ENCODE measurements at regions not wholly inside any gene's neighbourhood (a gene's known extent, or its start where the extent isn't known, plus 50 kb on each side); places are given as distances from the start of the nearest gene placed in this dataset.

DNA sequence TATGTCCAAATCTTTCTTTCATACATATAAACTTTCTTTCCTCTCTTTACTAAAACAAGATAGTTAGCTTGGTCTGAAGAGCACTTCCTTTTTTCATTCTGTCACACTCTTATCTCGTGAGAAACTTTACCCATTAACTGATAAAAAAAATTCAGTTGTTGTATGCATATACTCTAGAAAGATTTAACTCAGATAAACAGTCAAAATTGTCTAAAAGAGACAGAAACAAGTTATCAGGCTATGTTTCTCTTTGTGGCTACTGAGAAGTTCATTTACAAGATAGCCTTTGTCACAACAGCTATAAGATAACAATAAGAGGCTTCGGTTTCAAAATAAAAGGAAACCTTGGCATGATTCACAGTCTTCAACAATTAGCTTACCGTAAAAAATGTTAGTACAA is 235.7 kb upstream of the ATP10A start:
- H3K4me1 ChIP-seq = peaks cover 9% of the 10 kb centered on the region
- H3K4me3 ChIP-seq (ENCODE audit: low read depth, low read length) = no peak overlapping the region
- TF ChIP-seq CTCF (IDR thresholded peaks at IDR 0.05; ENCODE audit: insufficient read depth in 1 of 2, low read depth in 1 of 2, low read length in 1 of 2, severe bottlenecking in 1 of 2, unreplicated experiment in 1 of 2) = no peak
- peaks cover 5% of the 10 kb centered on the region for H3K36me3 Mint-ChIP-seq (ENCODE audit: insufficient read depth, unreplicated experiment)
- intact Hi-C loops (cut with micrococcal nuclease; ENCODE audit: unreplicated experiment) = no loop called here
- no peaks in the 10 kb centered on the region for H3K27me3 ChIP-seq (replicated peaks; ENCODE audit: control insufficient read depth, insufficient read depth, low read length)
- H3K9me3 ChIP-seq = no peaks in the 10 kb centered on the region
- H3K9me3 Mint-ChIP-seq (ENCODE audit: unreplicated experiment) = no peaks in the 10 kb centered on the region
- DNase-seq = no peak
- POLR2A ChIA-PET = no interaction called here
- H3K4me3 Mint-ChIP-seq (ENCODE audit: unreplicated experiment) = no peak overlapping the region
- BruUV-seq (replicated peaks) = no TSS peak
- H3K27me3 Mint-ChIP-seq (ENCODE audit: insufficient read depth, unreplicated experiment) = no peaks in the 10 kb centered on the region
- H3K4me1 Mint-ChIP-seq (ENCODE audit: low read depth, unreplicated experiment) = peaks cover 15% of the 10 kb centered on the region
- no peaks in the 10 kb centered on the region for H3K36me3 ChIP-seq (ENCODE audit: control insufficient read depth, insufficient read depth, low read length)
- CTCF ChIA-PET = no interaction called here
- H3K27ac Mint-ChIP-seq (ENCODE audit: unreplicated experiment) = no peak overlapping the region

DNA sequence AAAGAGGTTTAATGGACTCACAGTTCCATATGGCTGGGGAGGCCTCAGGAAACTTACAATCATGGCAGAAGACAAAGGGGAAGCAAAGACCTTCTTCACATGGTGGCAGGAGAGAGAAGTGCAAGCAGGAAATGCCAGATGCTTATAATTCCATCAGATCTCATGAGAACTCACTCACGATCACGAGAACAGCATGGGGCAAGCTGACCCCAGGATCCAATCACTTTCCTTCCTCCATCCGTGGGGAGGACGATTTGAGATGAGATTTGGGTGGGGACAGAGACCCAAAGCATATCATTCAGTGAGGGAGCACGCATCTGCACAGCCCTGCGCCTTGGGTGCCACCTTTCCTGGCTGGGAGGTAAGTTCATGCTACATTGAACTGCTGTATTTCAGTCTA is 234.1 kb upstream of the ATP10A start:
- Mint-ChIP-seq H3K9me3 (ENCODE audit: unreplicated experiment) (no peaks in the 10 kb centered on the region), H3K4me1 (ENCODE audit: low read depth, unreplicated experiment) (peaks cover 15% of the 10 kb centered on the region), H3K27ac (ENCODE audit: unreplicated experiment) (no peak overlapping the region), H3K4me3 (ENCODE audit: unreplicated experiment) (no peak overlapping the region), H3K27me3 (ENCODE audit: insufficient read depth, unreplicated experiment) (peaks cover 2% of the 10 kb centered on the region), H3K36me3 (ENCODE audit: insufficient read depth, unreplicated experiment) (peaks cover 5% of the 10 kb centered on the region)
- ChIA-PET POLR2A (no interaction called here), CTCF (no interaction called here)
- DNase-seq = no peak
- H3K4me3 ChIP-seq (ENCODE audit: low read depth, low read length) = no peak overlapping the region
- no peaks in the 10 kb centered on the region for H3K36me3 ChIP-seq (ENCODE audit: control insufficient read depth, insufficient read depth, low read length)
- H3K9me3 ChIP-seq = no peaks in the 10 kb centered on the region
- no TSS peak for BruUV-seq (replicated peaks)
- intact Hi-C loops (cut with micrococcal nuclease; ENCODE audit: unreplicated experiment) = no loop called here
- TF ChIP-seq CTCF (IDR thresholded peaks at IDR 0.05; ENCODE audit: insufficient read depth in 1 of 2, low read depth in 1 of 2, low read length in 1 of 2, severe bottlenecking in 1 of 2, unreplicated experiment in 1 of 2) = no peak
- no peaks in the 10 kb centered on the region for H3K27me3 ChIP-seq (replicated peaks; ENCODE audit: control insufficient read depth, insufficient read depth, low read length)
- peaks cover 9% of the 10 kb centered on the region for H3K4me1 ChIP-seq

- peak in 1 of 2 experiments; percentile 37 for DNase-seq
- peaks cover 15% of the 10 kb centered on the region for H3K4me1 Mint-ChIP-seq (ENCODE audit: low read depth, unreplicated experiment)
- BruUV-seq (replicated peaks) = no TSS peak
- peaks cover 2% of the 10 kb centered on the region for H3K27me3 Mint-ChIP-seq (ENCODE audit: insufficient read depth, unreplicated experiment)
- H3K9me3 ChIP-seq = no peaks in the 10 kb centered on the region
- no peak overlapping the region for H3K27ac Mint-ChIP-seq (ENCODE audit: unreplicated experiment)
- H3K4me3 ChIP-seq (ENCODE audit: low read depth, low read length) = no peak overlapping the region
- ChIA-PET POLR2A (no interaction called here), CTCF (no interaction called here)
- TF ChIP-seq CTCF (IDR thresholded peaks at IDR 0.05; ENCODE audit: insufficient read depth in 1 of 2, low read depth in 1 of 2, low read length in 1 of 2, severe bottlenecking in 1 of 2, unreplicated experiment in 1 of 2) = no peak
- no peaks in the 10 kb centered on the region for H3K27me3 ChIP-seq (replicated peaks; ENCODE audit: control insufficient read depth, insufficient read depth, low read length)
- peaks cover 5% of the 10 kb centered on the region for H3K36me3 Mint-ChIP-seq (ENCODE audit: insufficient read depth, unreplicated experiment)
- H3K9me3 Mint-ChIP-seq (ENCODE audit: unreplicated experiment) = no peaks in the 10 kb centered on the region
- intact Hi-C loops (cut with micrococcal nuclease; ENCODE audit: unreplicated experiment) = no loop called here
- peak overlapping the region; percentile 10 for H3K4me3 Mint-ChIP-seq (ENCODE audit: unreplicated experiment)
- peaks cover 10% of the 10 kb centered on the region for H3K4me1 ChIP-seq
- no peaks in the 10 kb centered on the region for H3K36me3 ChIP-seq (ENCODE audit: control insufficient read depth, insufficient read depth, low read length)
Observed at GRCh38 chr15:26096581-26096980, 233.5 kb upstream of the ATP10A start.

All from Caco-2 (cell line).